ENCODE measurements at regions not wholly inside any gene's neighbourhood (a gene's known extent, or its start where the extent isn't known, plus 50 kb on each side); places are given as distances from the start of the nearest gene placed in this dataset.
"Not testable (repeated sequence)": the region's sequence is repeated elsewhere in the genome, so short reads cannot be mapped to it uniquely, and the experiment has no call there.

DNA sequence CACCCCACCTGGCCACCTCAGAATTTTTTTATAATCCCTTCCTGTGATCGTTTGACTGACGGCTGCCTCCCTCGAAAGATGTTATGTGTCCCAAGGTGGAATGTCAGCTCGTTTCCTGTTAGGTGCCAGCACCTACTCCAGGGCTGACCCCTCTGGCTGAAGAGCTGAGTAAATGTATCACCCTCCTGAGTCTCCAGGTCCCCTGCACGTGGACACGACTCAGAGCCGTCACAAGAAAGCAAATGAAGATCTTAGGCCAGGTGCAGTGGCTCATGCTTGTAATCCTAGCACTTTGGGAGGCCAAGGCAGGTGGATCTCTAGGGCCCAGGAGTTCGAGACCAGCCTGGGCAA is 273.2 kb downstream of the C16orf95 start:
- no peak for DNase-seq (ENCODE audit: low read depth in 1 of 2, low spot score in 1 of 2)

DNA sequence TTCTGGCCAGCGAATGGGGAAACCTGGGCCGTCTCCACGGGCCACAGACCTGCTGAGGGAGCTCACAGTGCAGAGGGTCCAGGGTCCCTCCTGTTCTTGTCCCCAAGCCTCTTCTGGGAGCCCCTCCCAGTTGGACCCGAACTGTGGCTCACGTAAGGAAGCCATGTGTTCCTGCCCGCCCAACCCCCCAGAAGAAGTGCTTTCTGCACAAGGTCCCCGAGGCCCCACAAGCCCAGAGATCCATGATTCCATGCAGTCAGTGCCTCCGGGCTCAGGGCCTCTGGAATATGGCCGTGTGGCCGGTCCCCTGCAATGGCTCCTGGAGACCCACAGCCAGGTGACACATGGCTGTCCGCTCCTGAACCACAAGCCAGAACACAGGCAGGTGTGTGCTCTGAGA is 272.4 kb downstream of the C16orf95 start:
- no peak for DNase-seq (ENCODE audit: low read depth in 1 of 2, low spot score in 1 of 2)

DNA sequence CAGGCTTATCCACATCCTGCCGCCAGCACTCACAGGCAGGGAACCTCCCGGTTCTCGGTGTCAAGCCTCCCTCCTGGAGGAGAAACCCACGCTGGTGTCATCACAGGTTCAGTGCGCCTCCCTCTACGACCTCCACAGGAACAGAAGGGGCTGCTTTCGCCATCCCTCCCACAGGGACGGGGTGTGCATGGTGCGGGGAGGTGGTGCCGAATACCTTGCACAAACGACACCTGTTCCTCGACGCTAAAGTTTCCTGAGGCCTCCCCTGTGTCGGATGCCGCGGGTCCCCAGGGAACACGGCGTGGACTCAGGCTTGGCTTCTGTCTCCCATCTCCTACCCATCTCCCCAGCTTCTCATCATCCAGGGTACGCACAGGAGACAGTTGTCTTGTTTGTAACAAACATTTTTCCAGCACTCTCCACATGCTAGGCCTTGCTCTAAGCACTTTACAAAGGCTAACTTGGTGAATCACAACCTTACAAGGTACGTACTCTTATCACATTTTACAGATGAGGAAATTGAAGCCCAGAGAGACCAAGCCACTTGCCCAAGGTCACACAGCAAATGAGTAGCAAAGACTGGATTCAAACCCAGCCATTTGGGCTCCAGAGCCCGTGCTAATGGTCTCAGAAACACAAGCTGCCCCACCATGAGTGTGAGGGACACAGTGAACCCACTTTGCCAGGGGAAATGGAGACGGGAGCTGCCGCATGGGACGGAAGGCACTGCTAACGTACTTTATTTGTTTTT is 271.6 kb downstream of the C16orf95 start:
- DNase-seq (ENCODE audit: low read depth in 1 of 2, low spot score in 1 of 2): no peak

DNA sequence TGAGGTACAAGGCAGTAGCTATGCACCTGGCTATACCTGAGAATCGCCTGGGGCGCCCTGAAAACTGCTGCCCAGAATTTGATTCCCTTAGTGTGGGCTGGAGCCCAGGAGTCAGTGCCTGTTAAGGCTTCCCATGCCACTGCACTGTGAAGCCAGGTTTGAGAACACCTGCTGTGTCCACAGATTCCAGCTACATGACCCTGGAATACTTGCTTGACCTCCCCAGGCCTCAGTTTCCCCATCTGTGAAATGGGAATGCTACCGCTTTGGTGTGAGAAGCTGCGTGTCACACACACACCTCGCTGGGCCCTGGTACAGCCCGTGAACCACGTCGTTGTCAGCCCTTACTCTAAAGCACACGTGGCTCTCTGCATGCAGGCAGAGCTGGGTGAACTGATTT is 271.0 kb downstream of the C16orf95 start:
- no peak for DNase-seq (ENCODE audit: low read depth in 1 of 2, low spot score in 1 of 2)

DNA sequence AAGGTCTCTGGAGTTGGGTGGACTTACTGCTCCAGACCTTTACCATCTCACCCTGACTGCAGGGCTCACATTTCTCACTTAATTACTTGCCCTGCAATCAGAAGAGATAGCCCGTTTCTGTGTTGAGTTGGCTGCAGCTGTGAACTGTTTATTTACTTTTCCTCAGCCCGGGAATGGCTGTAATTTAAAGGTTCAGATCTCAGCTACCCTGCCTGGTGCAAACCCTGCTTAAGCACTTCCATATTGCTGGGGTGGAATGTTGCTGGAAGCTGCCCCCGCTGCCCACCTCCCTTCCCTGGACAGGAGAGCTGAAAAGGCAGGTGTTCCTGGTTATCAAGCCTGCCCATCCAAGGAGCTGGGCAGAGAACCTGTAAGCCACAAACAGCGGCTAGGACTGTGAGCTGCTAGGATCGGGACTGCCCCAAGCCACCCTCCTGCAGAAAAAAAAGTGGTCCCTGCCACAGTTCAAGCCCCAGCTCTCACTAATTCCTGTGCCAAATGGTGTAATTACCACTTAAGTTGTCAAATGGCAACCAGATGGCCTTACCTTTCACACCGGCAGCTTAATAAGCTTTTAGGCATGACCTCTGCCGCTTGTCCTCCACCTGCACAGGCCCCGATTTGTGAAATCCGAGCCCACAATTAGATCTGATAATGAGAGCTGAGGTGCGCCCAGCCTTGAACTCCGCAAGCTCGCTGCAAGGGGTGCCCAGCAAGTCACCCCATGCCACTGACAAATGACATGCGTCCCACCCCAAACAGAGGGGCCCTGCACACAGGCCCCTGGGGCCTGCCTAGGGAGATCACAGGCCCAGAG is 269.8 kb downstream of the C16orf95 start:
- no peak for DNase-seq (ENCODE audit: low read depth in 1 of 2, low spot score in 1 of 2)

DNA sequence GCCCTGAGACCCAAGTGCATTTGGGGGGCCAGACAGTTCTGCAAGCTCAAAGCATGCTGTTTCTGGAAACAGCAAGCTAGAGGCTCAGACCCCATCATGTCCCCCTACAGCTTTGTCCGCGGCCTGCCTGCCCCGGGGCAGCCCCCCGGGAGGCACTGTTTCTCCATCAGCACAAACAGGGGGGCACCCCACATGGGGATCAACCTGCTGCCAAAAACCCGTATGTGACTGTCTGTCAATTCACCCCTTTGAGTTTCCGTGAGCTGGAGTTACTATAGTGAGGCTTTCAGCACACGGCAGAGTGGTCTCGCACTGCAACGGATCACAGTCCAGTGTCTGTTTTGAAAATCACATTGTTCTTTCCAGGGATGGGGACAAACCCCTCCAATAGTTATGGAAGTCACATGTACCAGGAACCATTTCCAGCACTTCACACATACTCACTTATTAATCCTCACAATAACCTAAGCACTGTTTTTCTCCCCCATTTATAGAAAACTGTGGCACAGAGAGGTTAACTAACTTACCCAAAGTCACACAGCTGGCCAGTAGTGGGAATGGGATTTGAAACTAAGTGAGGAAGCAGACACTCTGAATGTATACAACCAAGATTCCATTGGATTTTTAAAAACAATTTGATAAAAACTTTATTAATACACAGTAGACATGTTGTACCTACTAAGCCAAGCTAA is 269.0 kb downstream of the C16orf95 start:
- DNase-seq (ENCODE audit: low read depth in 1 of 2, low spot score in 1 of 2): no peak

DNA sequence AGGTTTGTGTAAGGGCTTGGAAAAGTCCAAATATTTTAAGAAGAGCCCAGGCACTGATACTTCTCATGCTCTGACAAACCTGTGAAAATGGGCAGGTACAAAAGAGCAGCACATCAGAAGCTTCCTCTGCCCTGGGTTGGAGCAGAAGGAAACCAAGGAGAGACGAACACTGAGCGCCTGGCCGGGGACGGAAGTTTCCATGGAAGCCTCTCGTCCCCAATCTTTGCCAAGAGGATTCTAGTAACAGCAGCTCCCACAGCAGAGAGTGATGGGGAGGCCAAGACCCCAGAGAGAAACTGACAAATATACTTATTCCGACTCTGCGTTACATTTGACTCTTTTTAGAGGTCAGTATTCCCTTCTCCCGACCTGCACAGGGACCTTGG is 268.5 kb downstream of the C16orf95 start:
- no peak for DNase-seq (ENCODE audit: low read depth in 1 of 2, low spot score in 1 of 2)

DNA sequence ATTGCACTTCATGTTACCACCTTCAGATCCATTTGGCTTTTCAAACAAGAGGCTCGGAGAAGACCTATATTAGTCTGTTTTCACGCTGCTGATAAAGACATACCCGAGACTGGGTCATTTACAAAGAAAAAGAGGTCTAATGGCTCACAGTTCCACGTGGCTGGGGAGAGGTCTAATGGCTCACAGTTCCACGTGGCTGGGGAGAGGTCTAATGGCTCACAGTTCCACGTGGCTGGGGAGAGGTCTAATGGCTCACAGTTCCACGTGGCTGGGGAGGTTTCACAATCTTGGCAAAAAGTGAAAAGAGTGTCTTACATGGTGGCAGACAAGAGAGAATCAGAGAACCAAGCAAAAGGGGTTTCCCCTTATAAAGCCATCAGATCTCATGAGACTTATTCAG is 268.0 kb downstream of the C16orf95 start:
- DNase-seq (ENCODE audit: low read depth in 1 of 2, low spot score in 1 of 2): not testable (repeated sequence)

DNA sequence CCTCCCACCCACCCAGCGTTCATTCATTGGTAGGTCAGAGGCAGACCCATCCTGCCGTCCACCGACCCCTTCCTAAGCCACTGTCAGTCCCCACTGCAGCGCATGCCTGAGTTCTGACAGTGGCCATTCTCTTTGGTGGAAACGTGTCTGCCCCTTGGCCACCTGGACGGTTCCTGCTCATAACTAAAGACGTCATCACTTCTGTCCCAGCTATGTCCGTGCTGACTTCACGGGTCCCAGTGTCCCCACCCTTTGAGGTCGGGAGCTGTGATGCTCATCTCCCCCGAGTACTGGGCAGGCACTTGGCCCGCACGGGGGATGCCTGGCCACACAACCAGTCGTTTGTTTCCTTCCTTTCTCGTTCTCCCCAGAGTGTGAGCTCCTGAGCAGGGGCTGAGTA is 267.1 kb downstream of the C16orf95 start:
- no peak for DNase-seq (ENCODE audit: low read depth in 1 of 2, low spot score in 1 of 2)

DNA sequence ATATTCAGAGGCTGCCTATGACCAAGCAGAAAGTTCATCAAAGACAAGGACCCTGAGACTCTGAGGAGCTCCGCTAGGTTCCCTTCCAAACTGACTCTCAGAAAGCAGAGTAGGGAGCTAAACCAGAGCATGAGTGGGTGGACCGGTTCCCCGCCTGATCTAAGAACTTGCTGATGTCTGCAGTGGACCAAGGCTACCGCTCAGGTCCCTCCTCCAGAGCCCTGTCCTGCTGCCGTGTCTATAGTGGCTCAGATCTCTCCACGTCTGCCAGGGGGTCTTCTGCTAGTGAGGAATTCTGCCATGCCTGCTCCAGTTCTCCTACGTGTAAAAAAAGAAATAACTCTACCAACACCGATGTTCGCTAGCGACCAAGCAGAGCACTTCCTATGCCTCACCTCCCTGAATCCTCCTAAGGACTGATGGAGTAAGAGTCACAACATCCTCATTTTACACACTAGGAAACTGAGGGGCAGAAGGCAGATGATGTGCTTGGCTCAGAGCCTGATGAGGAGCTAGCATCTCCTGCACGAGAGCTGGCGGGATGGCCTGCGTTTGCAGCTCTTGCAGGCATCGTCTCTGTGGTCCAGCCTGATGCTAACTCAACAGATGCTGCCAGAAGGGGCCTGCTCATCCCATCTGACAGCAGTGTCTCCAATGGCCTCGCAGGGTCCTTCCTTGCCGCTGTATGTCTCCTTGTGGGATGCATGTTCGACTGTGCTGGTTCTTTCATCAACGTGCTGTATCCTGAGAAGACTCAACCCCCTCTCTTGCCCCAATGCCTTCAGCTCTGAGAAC is 265.5 kb downstream of the C16orf95 start:
- DNase-seq (ENCODE audit: low read depth in 1 of 2, low spot score in 1 of 2): no peak

DNA sequence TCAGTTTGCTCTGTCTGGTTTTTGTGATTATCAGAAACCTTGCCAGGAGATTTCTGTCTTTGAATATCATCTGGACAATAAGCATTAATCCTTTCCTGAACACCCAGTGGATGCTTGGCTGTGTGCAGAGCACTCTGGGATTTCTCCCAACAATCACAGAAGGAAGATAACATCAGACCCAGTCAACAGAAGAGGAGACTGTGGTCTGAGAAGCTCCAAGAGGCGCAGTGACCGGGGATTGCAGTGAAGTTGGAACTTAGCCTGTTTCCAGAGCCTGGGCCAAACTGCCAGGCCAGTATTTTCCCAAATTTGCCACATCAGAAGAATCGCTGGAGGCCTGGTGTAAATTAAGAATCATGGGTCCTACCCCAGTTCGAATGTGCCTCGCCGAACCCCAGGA is 264.7 kb downstream of the C16orf95 start:
- DNase-seq (ENCODE audit: low read depth in 1 of 2, low spot score in 1 of 2): no peak

DNA sequence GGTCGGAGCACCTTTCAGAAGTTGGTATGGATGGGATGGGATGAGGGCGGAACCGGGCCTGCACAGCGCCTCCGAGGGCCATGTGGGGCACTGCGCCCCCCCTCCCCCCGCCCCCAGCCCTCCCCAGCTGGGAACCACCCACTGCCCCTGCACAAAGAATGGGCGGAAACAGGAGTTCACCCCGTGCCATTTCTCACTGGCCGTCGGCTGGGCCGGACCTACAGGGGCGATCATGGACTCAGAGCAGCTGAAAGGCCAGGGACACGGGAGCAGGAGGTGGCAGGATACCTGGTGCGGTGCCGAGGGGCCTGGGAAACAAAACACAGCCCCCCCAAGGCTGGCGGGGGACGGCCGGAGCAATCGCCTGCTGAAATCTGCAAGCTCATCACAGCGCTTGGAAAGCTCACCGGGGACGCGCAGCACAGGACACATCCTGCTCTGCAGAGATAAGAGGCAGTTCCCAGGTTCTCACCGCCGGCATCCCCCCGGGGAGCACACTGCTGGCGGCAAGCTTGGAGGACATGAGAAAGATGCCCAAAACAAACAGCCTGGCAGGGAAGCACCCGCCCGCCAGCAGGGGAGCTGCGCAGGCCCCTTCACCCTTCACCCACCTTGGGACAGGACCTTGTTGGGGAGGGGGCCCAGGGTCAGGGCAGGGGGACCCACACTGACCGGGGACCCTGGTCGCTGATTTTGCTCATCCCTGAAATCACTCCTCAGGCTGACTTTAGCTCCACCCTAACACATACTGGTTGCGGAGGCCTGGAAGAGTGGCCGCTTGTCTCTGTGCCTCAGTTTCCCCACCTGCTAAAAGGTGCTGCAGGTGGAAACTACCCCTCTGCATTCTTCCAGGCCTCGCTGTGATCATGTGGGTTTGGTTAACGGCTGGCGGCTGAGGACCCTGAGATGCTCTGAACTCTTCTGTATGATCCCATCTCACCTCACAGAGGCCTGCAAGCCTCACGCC is 263.9 kb downstream of the C16orf95 start:
- no peak for DNase-seq (ENCODE audit: low read depth in 1 of 2, low spot score in 1 of 2)

DNA sequence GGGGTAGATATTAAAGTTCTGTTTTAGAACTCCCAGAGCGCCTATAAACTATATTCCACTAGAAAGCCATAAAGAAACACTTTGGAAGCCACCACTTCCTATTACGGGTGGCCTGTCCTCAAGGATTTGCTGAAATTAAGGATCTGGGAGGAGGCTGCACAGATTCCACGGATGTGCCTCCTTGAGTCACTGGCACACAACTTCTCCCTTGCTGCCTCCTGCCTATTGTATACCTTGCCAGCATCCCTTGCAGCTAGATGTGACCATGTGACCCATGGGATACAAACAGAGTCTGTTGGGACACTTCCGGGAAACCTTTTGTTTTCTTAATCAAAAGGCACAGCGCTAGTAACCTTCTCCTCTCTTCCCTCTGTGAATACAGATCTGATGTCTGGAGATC is 263.0 kb downstream of the C16orf95 start:
- DNase-seq (ENCODE audit: low read depth in 1 of 2, low spot score in 1 of 2): no peak

DNA sequence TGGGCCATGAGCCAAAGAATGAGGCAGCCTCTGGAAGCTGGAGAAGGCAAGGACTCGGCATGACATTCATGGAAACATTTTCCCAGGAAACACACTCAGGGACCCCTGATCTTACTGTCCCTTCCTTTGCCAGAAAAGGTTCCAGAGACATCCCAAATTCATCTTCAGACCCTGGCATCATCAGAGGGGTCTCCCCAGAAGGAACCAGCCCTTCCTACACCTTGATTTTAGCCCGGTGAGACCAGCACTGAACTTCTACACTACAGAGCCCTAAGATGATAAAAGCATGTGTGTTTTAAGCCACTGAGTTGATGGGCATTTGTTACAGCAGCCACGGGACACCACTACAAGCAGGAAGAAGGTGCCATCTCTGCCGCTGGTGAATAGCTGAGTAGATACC is 262.3 kb downstream of the C16orf95 start:
- no peak for DNase-seq (ENCODE audit: low read depth in 1 of 2, low spot score in 1 of 2)

DNA sequence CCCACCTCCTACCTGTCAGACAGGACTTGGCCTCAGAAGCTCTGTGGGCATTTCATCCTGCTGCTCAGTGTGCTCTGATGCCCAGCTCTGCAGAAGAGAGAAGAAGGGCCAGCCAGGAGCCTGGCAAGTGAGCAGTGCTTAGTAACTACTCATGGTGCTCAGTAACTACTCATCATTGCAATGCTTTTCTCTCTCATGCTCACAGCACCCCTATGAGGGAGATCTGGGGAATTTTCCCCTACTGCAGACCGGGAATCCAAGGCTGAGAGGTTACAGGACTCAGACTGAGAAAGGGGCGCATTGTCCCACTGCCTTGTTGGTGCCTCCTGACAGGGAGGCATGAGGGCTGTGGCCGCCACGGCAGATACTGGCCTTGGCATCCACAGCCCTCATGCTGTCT is 261.1 kb downstream of the C16orf95 start:
- DNase-seq (ENCODE audit: low read depth in 1 of 2, low spot score in 1 of 2): no peak

DNA sequence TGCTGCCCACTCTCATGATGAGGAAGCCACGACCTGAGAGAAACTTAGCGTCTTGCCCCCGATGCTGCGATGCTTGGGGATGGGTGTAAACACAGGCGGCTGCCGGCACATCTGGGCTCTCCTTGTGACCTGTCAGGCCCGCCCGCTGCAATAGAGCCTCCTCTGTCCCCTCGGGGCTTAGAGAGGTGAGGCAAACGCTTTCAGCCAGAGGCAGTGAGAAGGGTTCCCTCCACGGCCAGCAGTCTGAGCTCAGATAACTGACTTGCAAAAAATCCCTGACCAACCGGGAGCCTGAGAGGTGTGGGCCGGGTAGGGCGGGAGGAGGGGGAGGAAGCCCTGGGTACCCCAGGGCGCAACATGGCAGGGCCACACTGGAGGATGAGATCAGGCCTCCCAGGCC is 260.6 kb downstream of the C16orf95 start:
- no peak for DNase-seq (ENCODE audit: low read depth in 1 of 2, low spot score in 1 of 2)

DNA sequence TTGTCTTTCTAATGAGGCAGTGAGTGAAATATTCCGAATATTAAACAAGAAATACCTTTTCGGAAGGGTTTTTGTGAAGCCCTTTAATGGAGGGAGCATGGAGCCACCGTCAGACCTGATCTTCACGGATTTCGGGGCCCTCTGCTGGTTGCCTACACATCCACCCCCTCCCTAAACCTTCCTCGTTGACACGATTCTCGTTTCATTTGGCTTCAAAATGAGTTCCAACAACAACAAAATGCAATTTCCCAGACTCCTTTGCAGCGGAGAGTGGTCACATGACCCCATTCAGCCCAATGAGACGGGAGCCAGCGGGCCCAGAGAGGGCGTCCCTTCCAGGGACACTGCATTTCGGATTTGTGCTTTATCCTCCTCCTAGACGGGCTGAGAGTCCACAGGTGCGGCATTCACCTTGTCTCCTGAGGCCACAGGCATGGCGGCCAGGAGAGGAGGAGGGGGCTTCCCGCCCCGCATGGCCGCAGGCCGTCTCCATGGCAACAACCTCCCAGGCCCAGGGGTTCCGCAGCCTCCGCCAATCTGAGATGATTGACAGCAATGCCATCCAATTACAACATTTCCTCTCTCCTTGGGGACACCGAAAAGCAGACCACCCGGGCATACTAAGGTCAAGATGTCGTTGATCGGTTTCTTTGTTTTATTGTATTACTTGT is 259.8 kb downstream of the C16orf95 start:
- DNase-seq (ENCODE audit: low read depth in 1 of 2, low spot score in 1 of 2): no peak

DNA sequence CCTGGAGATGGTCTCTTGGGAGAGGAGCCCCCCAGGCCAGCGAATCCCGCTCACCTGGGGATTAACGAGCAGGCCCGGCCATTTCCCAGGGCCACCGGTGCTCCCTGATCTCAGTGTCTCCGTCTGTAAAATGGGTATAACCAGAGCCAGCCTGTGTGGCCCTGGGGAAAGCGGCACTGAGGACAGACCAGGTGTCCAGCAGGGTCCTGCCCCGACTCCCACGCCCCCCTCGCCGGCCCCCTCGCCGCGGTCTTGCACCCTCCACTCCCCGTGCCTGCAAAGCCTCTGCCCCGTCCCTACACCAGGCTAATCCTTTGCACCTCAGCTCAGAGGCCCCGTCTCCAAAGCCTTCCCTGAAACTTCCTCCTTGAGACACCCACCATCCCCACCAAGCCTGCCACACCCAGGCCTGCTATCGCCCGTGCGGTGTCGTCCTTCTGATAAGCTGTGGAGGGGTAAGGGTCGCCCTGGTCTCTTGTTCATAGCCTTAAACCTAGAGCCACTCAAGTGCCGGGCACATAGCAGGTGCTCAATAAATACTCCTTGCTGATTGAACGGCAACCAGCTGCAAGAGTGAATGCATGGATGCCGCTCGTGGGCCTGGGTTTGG is 259.1 kb downstream of the C16orf95 start:
- DNase-seq (ENCODE audit: low read depth in 1 of 2, low spot score in 1 of 2): no peak

DNA sequence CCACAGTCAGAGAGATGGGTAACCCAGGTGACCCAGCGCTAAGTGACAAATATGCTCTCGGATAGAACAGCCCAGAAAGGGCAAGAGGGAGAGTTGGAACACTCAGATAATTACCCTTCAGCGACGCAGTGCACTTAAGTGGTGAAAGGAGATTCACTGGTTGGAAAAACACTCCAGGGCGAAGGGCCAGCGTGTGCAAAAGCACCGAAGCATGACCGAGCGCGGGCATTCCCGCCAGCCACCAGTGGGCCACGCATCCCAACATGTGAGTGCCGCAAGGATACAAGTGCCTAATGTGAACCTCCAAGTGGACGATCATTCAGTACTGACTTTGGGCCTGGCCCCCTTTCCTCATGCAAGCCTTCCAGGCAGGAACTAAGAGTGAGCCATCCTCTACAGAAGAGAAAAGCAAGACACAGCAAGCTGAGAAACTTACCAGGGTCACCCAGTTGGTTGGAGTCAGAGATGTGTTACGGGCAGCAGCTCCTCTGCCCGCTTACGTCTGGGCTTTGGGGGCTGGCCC is 258.4 kb downstream of the C16orf95 start:
- DNase-seq (ENCODE audit: low read depth in 1 of 2, low spot score in 1 of 2): no peak
